ENCODE measurements at regions not wholly inside any gene's neighbourhood (a gene's known extent, or its start where the extent isn't known, plus 50 kb on each side); places are given as distances from the start of the nearest gene placed in this dataset.

GRCh38 chr10:80878330-80878729 is 340.6 kb downstream of the SH2D4B start:
- no peaks in the 10 kb centered on the region for H3K36me3 ChIP-seq (ENCODE audit: control insufficient read depth in 3 of 3, insufficient read depth in 3 of 3, low read length in 3 of 3)
- no peaks in the 10 kb centered on the region for H3K27me3 ChIP-seq (ENCODE audit: control insufficient read depth in 3 of 3, insufficient read depth in 3 of 3, low read length in 3 of 3)
- H3K9ac ChIP-seq (ENCODE audit: low read depth in 1 of 3, low read length in 3 of 3): no peak overlapping the region
- no peak overlapping the region for H3K4me3 ChIP-seq (ENCODE audit: low read length in 3 of 3)
- peaks cover 0 to 3% (median 0%) of the 10 kb centered on the region in 3 donors for H3K9me3 ChIP-seq (ENCODE audit: control insufficient read depth in 3 of 3, low read length in 3 of 3)
- H3K27ac ChIP-seq (ENCODE audit: low read depth, low read length): no peak overlapping the region
- no peaks in the 10 kb centered on the region for H3K4me1 ChIP-seq (ENCODE audit: control insufficient read depth in 3 of 3, insufficient read depth in 3 of 3, low read length in 3 of 3)

DNA sequence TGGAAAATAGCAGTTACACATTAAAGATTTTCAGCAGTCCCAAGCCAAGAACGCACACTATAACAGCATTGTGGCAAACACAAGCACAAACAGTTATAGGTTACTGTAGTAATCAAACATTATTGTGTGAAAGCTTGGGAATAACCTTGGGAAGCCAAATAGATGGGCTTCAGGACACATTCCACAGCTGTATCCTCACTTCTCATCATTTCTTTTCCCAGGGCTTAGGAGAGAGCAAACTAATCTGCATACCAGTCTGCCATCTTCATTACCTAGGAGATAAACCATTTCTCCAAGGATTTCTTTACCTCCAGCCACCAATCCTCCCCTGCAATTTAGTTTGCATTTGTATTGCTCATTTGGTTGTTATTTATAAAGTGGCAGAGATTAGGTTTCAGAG is 352.4 kb downstream of the SH2D4B start:
- Histone ChIP-seq H3K4me1 (ENCODE audit: control insufficient read depth in 3 of 3, insufficient read depth in 3 of 3, low read length in 3 of 3) (no peaks in the 10 kb centered on the region), H3K27me3 (ENCODE audit: control insufficient read depth in 3 of 3, insufficient read depth in 3 of 3, low read length in 3 of 3) (no peaks in the 10 kb centered on the region), H3K9ac (ENCODE audit: low read depth in 1 of 3, low read length in 3 of 3) (no peak overlapping the region), H3K4me3 (ENCODE audit: low read length in 3 of 3) (no peak overlapping the region), H3K36me3 (ENCODE audit: control insufficient read depth in 3 of 3, insufficient read depth in 3 of 3, low read length in 3 of 3) (no peaks in the 10 kb centered on the region), H3K9me3 (ENCODE audit: control insufficient read depth in 3 of 3, low read length in 3 of 3) (no peaks in the 10 kb centered on the region), H3K27ac (ENCODE audit: low read depth, low read length) (no peak overlapping the region)

- no peak overlapping the region for H3K4me3 ChIP-seq (ENCODE audit: low read length in 3 of 3)
- H3K27ac ChIP-seq (ENCODE audit: low read depth, low read length): no peak overlapping the region
- H3K9me3 ChIP-seq (ENCODE audit: control insufficient read depth in 3 of 3, low read length in 3 of 3): no peaks in the 10 kb centered on the region
- no peak overlapping the region for H3K9ac ChIP-seq (ENCODE audit: low read depth in 1 of 3, low read length in 3 of 3)
- H3K36me3 ChIP-seq (ENCODE audit: control insufficient read depth in 3 of 3, insufficient read depth in 3 of 3, low read length in 3 of 3): no peaks in the 10 kb centered on the region
- H3K4me1 ChIP-seq (ENCODE audit: control insufficient read depth in 3 of 3, insufficient read depth in 3 of 3, low read length in 3 of 3): no peaks in the 10 kb centered on the region
- H3K27me3 ChIP-seq (ENCODE audit: control insufficient read depth in 3 of 3, insufficient read depth in 3 of 3, low read length in 3 of 3): no peaks in the 10 kb centered on the region
Measured at GRCh38 chr10:80893256-80893655, 355.6 kb downstream of the SH2D4B start.

DNA sequence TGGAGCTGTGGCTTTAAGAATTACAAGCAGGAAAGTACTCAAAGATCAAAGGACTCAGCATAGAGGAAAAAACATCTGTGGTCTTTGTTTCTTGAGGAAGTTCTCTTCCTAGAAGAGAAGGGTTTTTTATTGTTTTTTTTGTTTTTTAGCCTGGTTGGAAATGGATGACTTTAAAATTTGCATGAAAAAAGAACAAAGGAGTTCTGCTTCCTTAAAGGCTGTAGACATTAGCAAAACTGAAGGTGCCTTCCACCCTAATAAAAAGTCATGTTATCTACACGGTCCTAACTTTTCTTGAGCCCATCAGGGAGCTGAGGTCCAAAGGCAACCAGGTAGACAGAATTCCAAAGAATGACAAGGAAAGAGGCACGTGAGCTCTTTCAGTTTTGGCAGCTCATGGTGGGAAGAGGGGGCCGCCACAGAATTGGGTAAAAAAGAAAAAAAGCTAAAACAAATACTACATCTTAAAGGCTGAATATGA is 356.6 kb downstream of the SH2D4B start:
- Histone ChIP-seq H3K9me3 (ENCODE audit: control insufficient read depth in 3 of 3, low read length in 3 of 3) (no peaks in the 10 kb centered on the region), H3K27me3 (ENCODE audit: control insufficient read depth in 3 of 3, insufficient read depth in 3 of 3, low read length in 3 of 3) (no peaks in the 10 kb centered on the region), H3K4me3 (ENCODE audit: low read length in 3 of 3) (no peak overlapping the region), H3K27ac (ENCODE audit: low read depth, low read length) (no peak overlapping the region), H3K4me1 (ENCODE audit: control insufficient read depth in 3 of 3, insufficient read depth in 3 of 3, low read length in 3 of 3) (no peaks in the 10 kb centered on the region), H3K36me3 (ENCODE audit: control insufficient read depth in 3 of 3, insufficient read depth in 3 of 3, low read length in 3 of 3) (no peaks in the 10 kb centered on the region), H3K9ac (ENCODE audit: low read depth in 1 of 3, low read length in 3 of 3) (no peak overlapping the region)

- no peaks in the 10 kb centered on the region for H3K27me3 ChIP-seq (ENCODE audit: control insufficient read depth in 3 of 3, insufficient read depth in 3 of 3, low read length in 3 of 3)
- no peak overlapping the region for H3K27ac ChIP-seq (ENCODE audit: low read depth, low read length)
- no peaks in the 10 kb centered on the region for H3K9me3 ChIP-seq (ENCODE audit: control insufficient read depth in 3 of 3, low read length in 3 of 3)
- no peak overlapping the region for H3K4me3 ChIP-seq (ENCODE audit: low read length in 3 of 3)
- H3K4me1 ChIP-seq (ENCODE audit: control insufficient read depth in 3 of 3, insufficient read depth in 3 of 3, low read length in 3 of 3): no peaks in the 10 kb centered on the region
- no peak overlapping the region for H3K9ac ChIP-seq (ENCODE audit: low read depth in 1 of 3, low read length in 3 of 3)
- H3K36me3 ChIP-seq (ENCODE audit: control insufficient read depth in 3 of 3, insufficient read depth in 3 of 3, low read length in 3 of 3): no peaks in the 10 kb centered on the region
Measured at GRCh38 chr10:80894797-80895467, 357.2 kb downstream of the SH2D4B start.

GRCh38 chr10:80896076-80896475 is 358.4 kb downstream of the SH2D4B start:
- H3K27me3 ChIP-seq (ENCODE audit: control insufficient read depth in 3 of 3, insufficient read depth in 3 of 3, low read length in 3 of 3): no peaks in the 10 kb centered on the region
- no peaks in the 10 kb centered on the region for H3K9me3 ChIP-seq (ENCODE audit: control insufficient read depth in 3 of 3, low read length in 3 of 3)
- H3K9ac ChIP-seq (ENCODE audit: low read depth in 1 of 3, low read length in 3 of 3): no peak overlapping the region
- no peaks in the 10 kb centered on the region for H3K36me3 ChIP-seq (ENCODE audit: control insufficient read depth in 3 of 3, insufficient read depth in 3 of 3, low read length in 3 of 3)
- no peaks in the 10 kb centered on the region for H3K4me1 ChIP-seq (ENCODE audit: control insufficient read depth in 3 of 3, insufficient read depth in 3 of 3, low read length in 3 of 3)
- H3K27ac ChIP-seq (ENCODE audit: low read depth, low read length): no peak overlapping the region
- no peak overlapping the region for H3K4me3 ChIP-seq (ENCODE audit: low read length in 3 of 3)

DNA sequence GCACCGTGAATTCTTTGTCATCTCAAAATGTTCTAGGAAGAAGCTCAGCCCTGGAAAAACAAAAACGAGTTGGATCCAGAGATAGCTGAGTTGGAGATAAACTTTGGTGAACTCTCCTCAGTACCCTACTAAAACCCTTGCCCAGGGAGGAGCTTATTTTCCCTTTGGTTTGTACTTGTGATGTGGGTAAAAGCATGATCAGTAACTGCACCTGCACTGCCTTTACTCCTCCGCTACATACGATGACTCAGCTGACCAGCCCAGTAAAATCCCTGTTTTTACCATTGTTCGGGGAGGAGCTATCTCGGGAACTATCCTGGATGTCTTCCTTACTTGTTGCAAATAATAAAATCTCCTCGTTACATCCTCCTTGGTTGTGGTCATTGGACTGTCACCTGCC is 359.3 kb downstream of the SH2D4B start:
- H3K9me3 ChIP-seq (ENCODE audit: control insufficient read depth in 3 of 3, low read length in 3 of 3): no peaks in the 10 kb centered on the region
- H3K27me3 ChIP-seq (ENCODE audit: control insufficient read depth in 3 of 3, insufficient read depth in 3 of 3, low read length in 3 of 3): no peaks in the 10 kb centered on the region
- no peak overlapping the region for H3K4me3 ChIP-seq (ENCODE audit: low read length in 3 of 3)
- H3K9ac ChIP-seq (ENCODE audit: low read depth in 1 of 3, low read length in 3 of 3): no peak overlapping the region
- no peaks in the 10 kb centered on the region for H3K36me3 ChIP-seq (ENCODE audit: control insufficient read depth in 3 of 3, insufficient read depth in 3 of 3, low read length in 3 of 3)
- no peaks in the 10 kb centered on the region for H3K4me1 ChIP-seq (ENCODE audit: control insufficient read depth in 3 of 3, insufficient read depth in 3 of 3, low read length in 3 of 3)
- no peak overlapping the region for H3K27ac ChIP-seq (ENCODE audit: low read depth, low read length)

GRCh38 chr10:80900661-80901060 is 363.0 kb downstream of the SH2D4B start:
- H3K36me3 ChIP-seq (ENCODE audit: control insufficient read depth in 3 of 3, insufficient read depth in 3 of 3, low read length in 3 of 3): no peaks in the 10 kb centered on the region
- no peak overlapping the region for H3K27ac ChIP-seq (ENCODE audit: low read depth, low read length)
- no peak overlapping the region for H3K4me3 ChIP-seq (ENCODE audit: low read length in 3 of 3)
- no peaks in the 10 kb centered on the region for H3K4me1 ChIP-seq (ENCODE audit: control insufficient read depth in 3 of 3, insufficient read depth in 3 of 3, low read length in 3 of 3)
- H3K9ac ChIP-seq (ENCODE audit: low read depth in 1 of 3, low read length in 3 of 3): no peak overlapping the region
- no peaks in the 10 kb centered on the region for H3K27me3 ChIP-seq (ENCODE audit: control insufficient read depth in 3 of 3, insufficient read depth in 3 of 3, low read length in 3 of 3)
- no peaks in the 10 kb centered on the region for H3K9me3 ChIP-seq (ENCODE audit: control insufficient read depth in 3 of 3, low read length in 3 of 3)

GRCh38 chr10:80908611-80909010 is 370.9 kb downstream of the SH2D4B start:
- Histone ChIP-seq H3K9ac (ENCODE audit: low read depth in 1 of 3, low read length in 3 of 3) (no peak overlapping the region), H3K36me3 (ENCODE audit: control insufficient read depth in 3 of 3, insufficient read depth in 3 of 3, low read length in 3 of 3) (no peaks in the 10 kb centered on the region), H3K9me3 (ENCODE audit: control insufficient read depth in 3 of 3, low read length in 3 of 3) (no peaks in the 10 kb centered on the region), H3K27ac (ENCODE audit: low read depth, low read length) (no peak overlapping the region), H3K27me3 (ENCODE audit: control insufficient read depth in 3 of 3, insufficient read depth in 3 of 3, low read length in 3 of 3) (no peaks in the 10 kb centered on the region), H3K4me1 (ENCODE audit: control insufficient read depth in 3 of 3, insufficient read depth in 3 of 3, low read length in 3 of 3) (no peaks in the 10 kb centered on the region), H3K4me3 (ENCODE audit: low read length in 3 of 3) (no peak overlapping the region)

- no peak overlapping the region for H3K9ac ChIP-seq (ENCODE audit: low read depth in 1 of 3, low read length in 3 of 3)
- H3K36me3 ChIP-seq (ENCODE audit: control insufficient read depth in 3 of 3, insufficient read depth in 3 of 3, low read length in 3 of 3): no peaks in the 10 kb centered on the region
- no peak overlapping the region for H3K27ac ChIP-seq (ENCODE audit: low read depth, low read length)
- no peaks in the 10 kb centered on the region for H3K9me3 ChIP-seq (ENCODE audit: control insufficient read depth in 3 of 3, low read length in 3 of 3)
- no peaks in the 10 kb centered on the region for H3K27me3 ChIP-seq (ENCODE audit: control insufficient read depth in 3 of 3, insufficient read depth in 3 of 3, low read length in 3 of 3)
- no peak overlapping the region for H3K4me3 ChIP-seq (ENCODE audit: low read length in 3 of 3)
- H3K4me1 ChIP-seq (ENCODE audit: control insufficient read depth in 3 of 3, insufficient read depth in 3 of 3, low read length in 3 of 3): no peaks in the 10 kb centered on the region
Measured at GRCh38 chr10:80909254-80909653, 371.6 kb downstream of the SH2D4B start.
